Neuronal stem cell (in vitro differentiated cells): ENCODE measurements at regions not wholly inside any gene's neighbourhood (a gene's known extent, or its start where the extent isn't known, plus 50 kb on each side); places are given as distances from the start of the nearest gene placed in this dataset.

Experiments
- DNase-seq: peaks from one replicate; pipeline ENCODE4 v3.0.0-alpha.2; 2013; ENCODE audit warnings: low spot score
- H2AFZ ChIP-seq: one replicate; pipeline ENCODE4 v1.6.1; 2013; ENCODE audit warnings: mild to moderate bottlenecking, low read length, inconsistent platforms
- H2AK5ac ChIP-seq: 2 replicates; pipeline ENCODE4 v1.6.1; 2013; ENCODE audit warnings: low read depth, mild to moderate bottlenecking, inconsistent platforms, low read length, moderate library complexity, mixed read lengths
- H2BK120ac ChIP-seq: 2 replicates; pipeline ENCODE4 v1.6.1; 2013; ENCODE audit warnings: low read depth, mild to moderate bottlenecking, inconsistent platforms, low read length, moderate library complexity, mixed read lengths
- H2BK12ac ChIP-seq: one replicate; pipeline ENCODE4 v1.6.1; 2013; ENCODE audit warnings: low read length, inconsistent platforms
- H2BK15ac ChIP-seq: 2 replicates; pipeline ENCODE4 v1.6.1; 2013; ENCODE audit warnings: mild to moderate bottlenecking, low read length, inconsistent platforms, mixed read lengths
- H2BK5ac ChIP-seq: one replicate; pipeline ENCODE4 v1.6.1; 2013; ENCODE audit warnings: inconsistent platforms, mild to moderate bottlenecking, low read length, moderate library complexity
- H3K14ac ChIP-seq: one replicate; pipeline ENCODE4 v1.6.1; 2013; ENCODE audit warnings: low read length, inconsistent platforms
- H3K18ac ChIP-seq: 2 replicates; pipeline ENCODE4 v1.6.1; 2013; ENCODE audit warnings: low read length, inconsistent platforms
- H3K23ac ChIP-seq: 2 replicates; pipeline ENCODE4 v1.6.1; 2013; ENCODE audit warnings: low read depth, mild to moderate bottlenecking, mixed read lengths, low read length, inconsistent platforms; ENCODE audit not compliant: poor library complexity
- H3K27ac ChIP-seq: replicated peaks from 3 replicates; pipeline ENCODE4 v1.5.1; 2013; ENCODE audit warnings: low read length, inconsistent platforms
- H3K27me3 ChIP-seq, 3 experiments: 2 replicates each; pipeline ENCODE4 v1.6.1; 2013; ENCODE audit warnings: low read length in 3 of 3, mild to moderate bottlenecking in 2 of 3, inconsistent platforms in 1 of 3, low read depth in 1 of 3, mixed read lengths in 1 of 3, moderate library complexity in 1 of 3; ENCODE audit not compliant: control insufficient read depth in 3 of 3, insufficient read depth in 3 of 3
- H3K36me3 ChIP-seq, 2 donors: replicated peaks in 1 of 2; 2 replicates each; pipeline ENCODE4 v1.6.1; 2013; ENCODE audit warnings: low read length in 2 of 2; ENCODE audit not compliant: control insufficient read depth in 2 of 2, insufficient read depth in 2 of 2
- H3K4ac ChIP-seq: 2 replicates; pipeline ENCODE4 v1.6.1; 2013; ENCODE audit warnings: inconsistent platforms, mild to moderate bottlenecking, low read length, moderate library complexity
- H3K4me1 ChIP-seq, 2 donors: 1 replicate in 1 of 2; 2 replicates in 1 of 2; pipeline ENCODE4 v1.6.1; 2013; ENCODE audit warnings: low read length in 2 of 2, low read depth in 1 of 2; ENCODE audit not compliant: control insufficient read depth in 2 of 2, insufficient read depth in 1 of 2
- H3K4me2 ChIP-seq: one replicate; pipeline ENCODE4 v1.6.1; 2013; ENCODE audit warnings: mild to moderate bottlenecking, low read length, inconsistent platforms; ENCODE audit not compliant: insufficient read depth, poor library complexity, severe bottlenecking
- H3K4me3 ChIP-seq, 2 donors: 2 replicates each; pipeline ENCODE4 v1.5.1; 2013; ENCODE audit warnings: low read length in 2 of 2, mild to moderate bottlenecking in 2 of 2, inconsistent platforms in 1 of 2, moderate library complexity in 1 of 2
- H3K79me1 ChIP-seq: one replicate; pipeline ENCODE4 v1.6.1; 2013; ENCODE audit warnings: low read depth, mild to moderate bottlenecking, inconsistent platforms, low read length, moderate library complexity
- H3K9ac ChIP-seq: one replicate; pipeline ENCODE4 v1.6.1; 2013; ENCODE audit warnings: mild to moderate bottlenecking, low read depth, low read length, inconsistent platforms; ENCODE audit not compliant: poor library complexity
- H3K9me3 ChIP-seq, 2 donors: replicated peaks in 1 of 2; 2 replicates each; pipeline versions ENCODE3 to v1.6.1; 2013; ENCODE audit warnings: low read length in 2 of 2, mild to moderate bottlenecking in 2 of 2, inconsistent platforms in 1 of 2, low read depth in 1 of 2, mixed read lengths in 1 of 2, moderate library complexity in 1 of 2; ENCODE audit not compliant: control insufficient read depth in 2 of 2, insufficient read depth in 1 of 2
- H4K8ac ChIP-seq: one replicate; pipeline ENCODE4 v1.6.1; 2013; ENCODE audit warnings: low read depth, mild to moderate bottlenecking, inconsistent platforms, low read length, moderate library complexity
- H4K91ac ChIP-seq: one replicate; pipeline ENCODE4 v1.6.1; 2013; ENCODE audit warnings: low read length, low read depth, mild to moderate bottlenecking, inconsistent platforms; ENCODE audit not compliant: poor library complexity
- WGBS, 2 donors: extraction: QIAGEN DNeasy Blood & Tissue Kit; methylation state at CpG; one replicate each; pipeline ENCODE4 v1.1.7; 2013; ENCODE audit warnings: missing lambda C conversion rate in 2 of 2, mixed read lengths in 1 of 2; ENCODE audit not compliant: insufficient read length in 2 of 2, insufficient replicate concordance in 1 of 2; ENCODE audit errors: extremely low coverage in 2 of 2; 5-methylcytosine and 5-hydroxymethylcytosine counted together

DNA sequence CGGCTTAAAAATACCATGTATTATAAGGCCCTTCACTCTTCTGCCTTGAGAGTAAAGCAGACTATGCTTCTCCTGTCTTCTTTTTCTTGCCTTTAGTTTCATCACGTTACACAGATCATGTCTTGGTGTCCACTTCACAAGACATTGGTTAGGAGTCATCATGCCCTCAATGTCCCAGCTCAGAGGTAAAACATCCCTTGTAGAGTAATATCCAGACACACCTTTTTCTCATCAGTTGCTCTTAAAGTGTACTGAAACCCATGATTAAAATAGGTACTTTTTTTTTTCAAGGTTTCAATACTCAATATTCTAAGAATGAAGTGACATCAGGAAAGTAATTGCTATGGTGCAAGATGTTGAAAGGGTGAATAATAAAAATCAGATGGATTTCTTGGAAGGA, 267.8 kb downstream of the PMP22 start:
- no peaks in the 10 kb centered on the region for H3K9me3 ChIP-seq
- no CpG with 5 or more reads among the region's 2 CpGs for WGBS, 2 donors
- H2BK15ac ChIP-seq = no peak overlapping the region
- no peak overlapping the region for H4K91ac ChIP-seq
- H2AFZ ChIP-seq = no peak overlapping the region
- H3K4me1 ChIP-seq = peaks cover 0 to 1% of the 10 kb centered on the region in 2 donors
- H3K4me3 ChIP-seq = no peak overlapping the region
- H3K27ac ChIP-seq = no peak overlapping the region
- no peak overlapping the region for H3K23ac ChIP-seq
- no peaks in the 10 kb centered on the region for H3K36me3 ChIP-seq
- no peak overlapping the region for H2BK5ac ChIP-seq
- no peak overlapping the region for H2BK120ac ChIP-seq
- no peak overlapping the region for H3K4ac ChIP-seq
- no peak overlapping the region for H2AK5ac ChIP-seq
- no peak overlapping the region for H4K8ac ChIP-seq
- no peaks in the 10 kb centered on the region for H3K27me3 ChIP-seq
- no peak overlapping the region for H3K14ac ChIP-seq
- H2BK12ac ChIP-seq = no peak overlapping the region
- H3K79me1 ChIP-seq = no peaks in the 10 kb centered on the region
- no peak overlapping the region for H3K18ac ChIP-seq
- H3K4me2 ChIP-seq = no peak overlapping the region
- no peak overlapping the region for H3K9ac ChIP-seq
- no peak for DNase-seq

- Histone ChIP-seq H3K4me3 (no peak overlapping the region), H3K27ac (no peak overlapping the region), H2BK120ac (no peak overlapping the region), H2BK15ac (no peak overlapping the region), H3K79me1 (no peaks in the 10 kb centered on the region), H3K9me3 (no peaks in the 10 kb centered on the region), H3K4me1 (no peaks in the 10 kb centered on the region), H3K27me3 (no peaks in the 10 kb centered on the region), H2AFZ (no peak overlapping the region), H4K8ac (no peak overlapping the region), H2BK5ac (no peak overlapping the region), H3K23ac (no peak overlapping the region), H2AK5ac (no peak overlapping the region), H3K14ac (no peak overlapping the region), H3K36me3 (no peaks in the 10 kb centered on the region), H2BK12ac (no peak overlapping the region), H3K18ac (no peak overlapping the region), H4K91ac (no peak overlapping the region), H3K4ac (no peak overlapping the region), H3K9ac (no peak overlapping the region), H3K4me2 (no peak overlapping the region)
- DNase-seq = no peak
- no CpG with 5 or more reads among the region's 4 CpGs for WGBS, 2 donors
These were observed 279.0 kb downstream of the PMP22 start for GRCh38 chr17:14986127-14986526.

- peaks cover 3 to 4% of the 10 kb centered on the region in 2 donors for H3K4me1 ChIP-seq
- H2BK15ac ChIP-seq = no peak overlapping the region
- H4K91ac ChIP-seq = no peak overlapping the region
- no peaks in the 10 kb centered on the region for H3K79me1 ChIP-seq
- no peak overlapping the region for H3K27ac ChIP-seq
- H3K4ac ChIP-seq = no peak overlapping the region
- no peak overlapping the region for H3K4me3 ChIP-seq
- H3K9ac ChIP-seq = no peak overlapping the region
- H3K36me3 ChIP-seq = no peaks in the 10 kb centered on the region
- H3K9me3 ChIP-seq = peaks cover 9 to 11% of the 10 kb centered on the region in 2 donors
- DNase-seq = no peak
- H3K23ac ChIP-seq = no peak overlapping the region
- no peak overlapping the region for H3K18ac ChIP-seq
- no peak overlapping the region for H4K8ac ChIP-seq
- no CpG with 5 or more reads among the region's 2 CpGs for WGBS, 2 donors
- H3K27me3 ChIP-seq = peaks cover 0 to 15% (median 0%) of the 10 kb centered on the region in 3 experiments
- H3K4me2 ChIP-seq = no peak overlapping the region
- H2AK5ac ChIP-seq = no peak overlapping the region
- no peak overlapping the region for H3K14ac ChIP-seq
- no peak overlapping the region for H2BK5ac ChIP-seq
- H2AFZ ChIP-seq = no peak overlapping the region
- H2BK120ac ChIP-seq = no peak overlapping the region
- H2BK12ac ChIP-seq = no peak overlapping the region
These were observed 292.3 kb downstream of the PMP22 start for GRCh38 chr17:14972844-14973243.

- Histone ChIP-seq H4K8ac (no peak overlapping the region), H3K18ac (no peak overlapping the region), H2BK15ac (no peak overlapping the region), H3K36me3 (no peaks in the 10 kb centered on the region), H2BK120ac (no peak overlapping the region), H2BK5ac (no peak overlapping the region), H2AFZ (no peak overlapping the region), H2BK12ac (no peak overlapping the region), H3K23ac (no peak overlapping the region), H3K9ac (no peak overlapping the region), H3K4me1 (peaks cover 3 to 4% of the 10 kb centered on the region in 2 donors), H3K4me2 (no peak overlapping the region), H3K14ac (no peak overlapping the region), H3K27me3 (peaks cover 0 to 8% (median 0%) of the 10 kb centered on the region in 3 experiments), H3K4ac (no peak overlapping the region), H3K79me1 (no peaks in the 10 kb centered on the region), H2AK5ac (no peak overlapping the region), H3K4me3 (no peak overlapping the region), H4K91ac (no peak overlapping the region), H3K27ac (no peak overlapping the region), H3K9me3 (peaks cover 11 to 12% of the 10 kb centered on the region in 2 donors)
- no peak for DNase-seq
These were observed 294.1 kb downstream of the PMP22 start for GRCh38 chr17:14971054-14971453.
